ENCODE measurements at regions not wholly inside any gene's neighbourhood (a gene's known extent, or its start where the extent isn't known, plus 50 kb on each side); places are given as distances from the start of the nearest gene placed in this dataset.

GRCh38 chr6:14946753-14947152, 299.1 kb upstream of the JARID2 start:
- DNase-seq (ENCODE audit: extremely low spot score, unreplicated experiment): no peak
- Mint-ChIP-seq H3K4me3 (ENCODE audit: unreplicated experiment) (no peak overlapping the region), H3K36me3 (ENCODE audit: unreplicated experiment) (no peaks in the 10 kb centered on the region), H3K27me3 (ENCODE audit: unreplicated experiment) (peaks cover 14% of the 10 kb centered on the region), H3K9me3 (ENCODE audit: unreplicated experiment) (no peaks in the 10 kb centered on the region), H3K4me1 (ENCODE audit: unreplicated experiment) (peaks cover 2% of the 10 kb centered on the region), H3K27ac (ENCODE audit: unreplicated experiment) (no peak overlapping the region)
- TF ChIP-seq CTCF (IDR thresholded peaks at IDR 0.05): no peak

- H3K4me1 Mint-ChIP-seq (ENCODE audit: unreplicated experiment): peaks cover 2% of the 10 kb centered on the region
- H3K27ac Mint-ChIP-seq (ENCODE audit: unreplicated experiment): no peak overlapping the region
- no peaks in the 10 kb centered on the region for H3K9me3 Mint-ChIP-seq (ENCODE audit: unreplicated experiment)
- no peak for TF ChIP-seq CTCF (IDR thresholded peaks at IDR 0.05)
- peaks cover 13% of the 10 kb centered on the region for H3K27me3 Mint-ChIP-seq (ENCODE audit: unreplicated experiment)
- no peak overlapping the region for H3K4me3 Mint-ChIP-seq (ENCODE audit: unreplicated experiment)
- H3K36me3 Mint-ChIP-seq (ENCODE audit: unreplicated experiment): no peaks in the 10 kb centered on the region
- no peak for DNase-seq (ENCODE audit: extremely low spot score, unreplicated experiment)
These were observed 297.2 kb upstream of the JARID2 start for GRCh38 chr6:14948586-14949245.

- DNase-seq (ENCODE audit: extremely low spot score, unreplicated experiment): no peak
- Mint-ChIP-seq H3K27me3 (ENCODE audit: unreplicated experiment) (peaks cover 4% of the 10 kb centered on the region), H3K4me3 (ENCODE audit: unreplicated experiment) (no peak overlapping the region), H3K9me3 (ENCODE audit: unreplicated experiment) (no peaks in the 10 kb centered on the region), H3K36me3 (ENCODE audit: unreplicated experiment) (no peaks in the 10 kb centered on the region), H3K27ac (ENCODE audit: unreplicated experiment) (no peak overlapping the region), H3K4me1 (ENCODE audit: unreplicated experiment) (peaks cover 2% of the 10 kb centered on the region)
- no peak for TF ChIP-seq CTCF (IDR thresholded peaks at IDR 0.05)
These were observed 295.5 kb upstream of the JARID2 start for GRCh38 chr6:14950103-14950969.

- no peaks in the 10 kb centered on the region for H3K36me3 Mint-ChIP-seq (ENCODE audit: unreplicated experiment)
- no peak overlapping the region for H3K27ac Mint-ChIP-seq (ENCODE audit: unreplicated experiment)
- TF ChIP-seq CTCF (IDR thresholded peaks at IDR 0.05): no peak
- DNase-seq (ENCODE audit: extremely low spot score, unreplicated experiment): no peak
- no peaks in the 10 kb centered on the region for H3K4me1 Mint-ChIP-seq (ENCODE audit: unreplicated experiment)
- H3K9me3 Mint-ChIP-seq (ENCODE audit: unreplicated experiment): no peaks in the 10 kb centered on the region
- no peak overlapping the region for H3K4me3 Mint-ChIP-seq (ENCODE audit: unreplicated experiment)
- peaks cover 3% of the 10 kb centered on the region for H3K27me3 Mint-ChIP-seq (ENCODE audit: unreplicated experiment)
These were observed 294.9 kb upstream of the JARID2 start for GRCh38 chr6:14950970-14951276.

- H3K9me3 Mint-ChIP-seq (ENCODE audit: unreplicated experiment): no peaks in the 10 kb centered on the region
- TF ChIP-seq CTCF (IDR thresholded peaks at IDR 0.05): no peak
- H3K4me1 Mint-ChIP-seq (ENCODE audit: unreplicated experiment): no peaks in the 10 kb centered on the region
- H3K27me3 Mint-ChIP-seq (ENCODE audit: unreplicated experiment): no peaks in the 10 kb centered on the region
- no peak overlapping the region for H3K27ac Mint-ChIP-seq (ENCODE audit: unreplicated experiment)
- H3K36me3 Mint-ChIP-seq (ENCODE audit: unreplicated experiment): no peaks in the 10 kb centered on the region
- DNase-seq (ENCODE audit: extremely low spot score, unreplicated experiment): no peak
- H3K4me3 Mint-ChIP-seq (ENCODE audit: unreplicated experiment): no peak overlapping the region
These were observed 294.2 kb upstream of the JARID2 start for GRCh38 chr6:14951704-14952103.

All from osteocyte (in vitro differentiated cells).